K562 (cell line): ENCODE measurements at regions not wholly inside any gene's neighbourhood (a gene's known extent, or its start where the extent isn't known, plus 50 kb on each side); places are given as distances from the start of the nearest gene placed in this dataset.

Experiments used
- ATAC-seq: fragments of 200-7000 bp; cut with Tn5 transposase; 3 replicates; pipeline ENCODE4 v1.9.1; 2020; ENCODE audit warnings: moderate library complexity
- BruUV-seq: library from RNA; stranded (reverse); fragments of 400-500 nt; replicated peaks from 2 replicates; lab custom pipeline; 2021; lab: Mats Ljungman, UMichigan
- CTCF ChIA-PET: fragments of 300-600 bp; formaldehyde crosslinking; extraction: SDS; loops from one replicate; lab custom pipeline; 2021; ENCODE audit warnings: low intra/inter-chr PET ratio; lab: Yijun Ruan, JAX
- POLR2A ChIA-PET: fragments of 300-600, 350-650 bp; sonication (Branson Sonifier 250); formaldehyde crosslinking; extraction: SDS; loops from one replicate; lab custom pipeline; 2021; ENCODE audit warnings: antibody characterized with exemption, inconsistent platforms; lab: Yijun Ruan, JAX
- DNase-seq, 4 experiments: peaks; one replicate each; pipeline versions ENCODE4 v3.0.0 to v3.0.0-alpha.2; 2011 to 2018; ENCODE audit warnings: low spot score in 3 of 4, mixed read lengths in 3 of 4; ENCODE audit errors: extremely low read depth in 1 of 4
- FAIRE-seq: peaks from 2 replicates; lab custom pipeline; 2011; peaks lifted over from hg19 to GRCh38; lab: Jason Lieb, UNC
- H2AFZ ChIP-seq: 2 replicates; pipeline ENCODE4 v1.6.0; 2011; ENCODE audit warnings: low read depth, low read length, control low read depth, inconsistent platforms
- H3K27ac ChIP-seq: fragments of 200-600 bp; 3 replicates; pipeline ENCODE4 v1.8.0; 2011; ENCODE audit warnings: low read depth, mild to moderate bottlenecking, control low read depth, inconsistent platforms, low read length, moderate library complexity, mixed read lengths; ENCODE audit errors: extremely low read depth
- H3K27me3 ChIP-seq, 2 experiments: fragments of 300-600 bp in 1 of 2; 2 replicates in 1 of 2; 3 replicates in 1 of 2; pipeline versions ENCODE4 v1.6.0 to v1.8.0; 2011; ENCODE audit warnings: inconsistent platforms in 2 of 2, low read length in 2 of 2, mild to moderate bottlenecking in 1 of 2, mixed read lengths in 1 of 2, moderate library complexity in 1 of 2; ENCODE audit not compliant: control insufficient read depth in 2 of 2, insufficient read depth in 2 of 2
- H3K36me3 ChIP-seq: fragments of 300-600 bp; 3 replicates; pipeline ENCODE4 v1.8.0; 2011; ENCODE audit warnings: mild to moderate bottlenecking, low read length, inconsistent platforms; ENCODE audit not compliant: control insufficient read depth, insufficient read depth
- H3K4me1 ChIP-seq, 2 experiments: fragments of 200-600 bp in 1 of 2; replicated peaks in 1 of 2; 2 replicates in 1 of 2; 3 replicates in 1 of 2; pipeline versions ENCODE4 v1.5.1 to v1.8.0; 2011; ENCODE audit warnings: inconsistent platforms in 2 of 2, low read length in 2 of 2, mild to moderate bottlenecking in 1 of 2, mixed read lengths in 1 of 2, moderate library complexity in 1 of 2; ENCODE audit not compliant: control insufficient read depth in 2 of 2, insufficient read depth in 2 of 2
- H3K4me2 ChIP-seq: 2 replicates; pipeline ENCODE4 v1.6.1; 2011; ENCODE audit warnings: low read length, control low read depth, inconsistent platforms, mixed read lengths; ENCODE audit not compliant: insufficient read depth
- H3K4me3 ChIP-seq: fragments of 200-600 bp; sonication (generic), shearing (Covaris generic); 2 replicates; pipeline ENCODE4 v1.5.1; 2016; ENCODE audit warnings: control low read depth, inconsistent platforms
- H3K79me2 ChIP-seq: fragments of 200-600 bp; 3 replicates; pipeline ENCODE4 v1.8.0; 2011; ENCODE audit warnings: low read length, inconsistent platforms; ENCODE audit not compliant: control insufficient read depth, insufficient read depth
- H3K9ac ChIP-seq, 2 experiments: 2 replicates each; pipeline versions ENCODE4 v1.6.0 to v1.6.1; 2011; ENCODE audit warnings: low read depth in 2 of 2, low read length in 2 of 2, control low read depth in 1 of 2, inconsistent platforms in 1 of 2, mild to moderate bottlenecking in 1 of 2, mixed read lengths in 1 of 2; ENCODE audit not compliant: insufficient read depth in 1 of 2
- H3K9me1 ChIP-seq: one replicate; pipeline ENCODE4 v1.6.0; 2011; ENCODE audit warnings: inconsistent platforms, mild to moderate bottlenecking, low read length, moderate library complexity; ENCODE audit not compliant: control insufficient read depth, insufficient read depth
- H3K9me3 ChIP-seq: replicated peaks from 2 replicates; pipeline ENCODE4 v1.5.1; 2011; ENCODE audit warnings: low read depth, low read length, inconsistent platforms; ENCODE audit not compliant: control insufficient read depth, insufficient read depth
- H4K20me1 ChIP-seq: replicated peaks from 2 replicates; pipeline ENCODE4 v1.6.1; 2011; ENCODE audit warnings: low read length, inconsistent platforms, mixed read lengths; ENCODE audit not compliant: control insufficient read depth, insufficient read depth
- DACH1 ChIP-seq: fragments of 450-650 bp; IDR thresholded peaks from 2 replicates; pipeline ENCODE4 v1.6.1; 2018; ENCODE audit not compliant: partially characterized antibody
- DMBX1 ChIP-seq: fragments of 250-450 bp; sonication (Bioruptor Pico); IDR thresholded peaks from 2 replicates; pipeline ENCODE4 v1.8.0; 2022; ENCODE audit warnings: inconsistent platforms, mild to moderate bottlenecking, moderate library complexity, borderline replicate concordance
- FOXK1 ChIP-seq: sonication (generic); formaldehyde crosslinking; IDR thresholded peaks from 2 replicates; pipeline ENCODE4 v1.8.0; 2022; ENCODE audit warnings: missing genetic modification reagents, mild to moderate bottlenecking, borderline replicate concordance
- GATAD2B ChIP-seq: fragments of 450-650 bp; IDR thresholded peaks from 2 replicates; pipeline ENCODE4 v1.6.1; 2017; ENCODE audit warnings: mild to moderate bottlenecking, borderline replicate concordance
- NR3C1 ChIP-seq: sonication (generic); formaldehyde crosslinking; IDR thresholded peaks from 2 replicates; pipeline ENCODE4 v1.8.1; 2022; ENCODE audit warnings: missing genetic modification reagents
- POLR2AphosphoS5 ChIP-seq: IDR thresholded peaks from 2 replicates; pipeline ENCODE4 v1.6.1; 2011; ENCODE audit warnings: mild to moderate bottlenecking, low read depth, low read length, moderate library complexity; ENCODE audit not compliant: control insufficient read depth, insufficient read depth
- PRPF4 ChIP-seq: fragments of 200-400 bp; formaldehyde crosslinking; IDR thresholded peaks from one replicate; pipeline ENCODE4 v1.6.1; 2017; ENCODE audit warnings: low read length, low read depth, mild to moderate bottlenecking; ENCODE audit not compliant: insufficient read depth, poor library complexity, severe bottlenecking
- RCOR1 ChIP-seq, 2 experiments: IDR thresholded peaks; 2 replicates each; pipeline ENCODE4 v1.6.1; 2012; ENCODE audit warnings: low read depth in 2 of 2, low read length in 2 of 2, borderline replicate concordance in 1 of 2, improper control_type of control experiment in 1 of 2
- SRSF3 ChIP-seq: fragments of 200-400 bp; formaldehyde crosslinking; IDR thresholded peaks from 2 replicates; pipeline ENCODE4 v1.6.1; 2016; ENCODE audit warnings: mild to moderate bottlenecking, low read length, moderate library complexity; ENCODE audit not compliant: insufficient read depth
- ZNF507 ChIP-seq: conservative IDR thresholded peaks from 2 replicates; pipeline ENCODE4 v1.6.1; 2017; ENCODE audit warnings: missing genetic modification characterization, missing compliant biosample characterization
- ZNF830 ChIP-seq: fragments of 250-450 bp; sonication (Bioruptor Pico); IDR thresholded peaks from 2 replicates; pipeline ENCODE4 v1.5.0; 2021; ENCODE audit warnings: mild to moderate bottlenecking
- WGBS: fragments of 100-300 bp; shearing (Covaris generic); methylation state at CpG from one replicate; pipeline ENCODE4 v1.1.6; 2016; ENCODE audit warnings: low coverage, mixed read lengths; ENCODE audit not compliant: insufficient coverage; ENCODE audit errors: missing lambda C conversion rate; 5-methylcytosine and 5-hydroxymethylcytosine counted together
- in situ Hi-C: fragments of 300-500 bp; cut with MboI; formaldehyde crosslinking; loops from 4 replicates; pipeline ENCODE4 v1.15.0; 2018; ENCODE audit warnings: inconsistent platforms, mixed read lengths
- intact Hi-C: fragments of 100-400 bp; cut with micrococcal nuclease; formaldehyde crosslinking; loops from 2 replicates; pipeline ENCODE4 v1.14.2; 2022
- TF ChIP-seq, protein P1 (sequence below): fragments of 450-650 bp; IDR thresholded peaks from 2 replicates; pipeline ENCODE4 v1.6.1; 2017; ENCODE audit warnings: mild to moderate bottlenecking, moderate library complexity
- TF ChIP-seq, protein P2 (sequence below): fragments of 250-450 bp; sonication (Bioruptor Pico); IDR thresholded peaks from 2 replicates; pipeline ENCODE4 v1.8.0; 2022; ENCODE audit warnings: inconsistent platforms, mild to moderate bottlenecking, moderate library complexity, borderline replicate concordance

DNA sequence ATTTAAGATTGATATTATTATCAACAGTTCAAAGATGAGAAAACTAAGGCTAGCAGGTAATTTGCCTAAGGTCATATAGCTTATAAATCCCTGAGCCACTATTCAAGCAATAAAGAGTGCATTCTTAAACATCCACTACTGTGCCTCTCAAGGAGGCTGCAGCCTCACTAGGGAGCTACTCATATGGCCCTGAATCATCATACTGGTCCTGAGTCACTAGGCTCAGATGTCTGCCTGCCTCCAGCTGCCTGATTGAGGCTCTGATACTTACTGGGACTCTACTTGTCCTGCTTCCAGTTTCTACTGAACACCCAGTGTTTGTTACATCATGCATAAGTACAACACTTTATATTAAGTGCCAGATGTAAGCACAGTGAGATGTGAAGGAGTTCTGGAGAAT, 110.7 kb downstream of the AASDH start (continued):
- TF ChIP-seq FOXK1 (CRISPR knock-in tag): no peak
- TF ChIP-seq DMBX1 (CRISPR knock-in tag): no peak

DNA sequence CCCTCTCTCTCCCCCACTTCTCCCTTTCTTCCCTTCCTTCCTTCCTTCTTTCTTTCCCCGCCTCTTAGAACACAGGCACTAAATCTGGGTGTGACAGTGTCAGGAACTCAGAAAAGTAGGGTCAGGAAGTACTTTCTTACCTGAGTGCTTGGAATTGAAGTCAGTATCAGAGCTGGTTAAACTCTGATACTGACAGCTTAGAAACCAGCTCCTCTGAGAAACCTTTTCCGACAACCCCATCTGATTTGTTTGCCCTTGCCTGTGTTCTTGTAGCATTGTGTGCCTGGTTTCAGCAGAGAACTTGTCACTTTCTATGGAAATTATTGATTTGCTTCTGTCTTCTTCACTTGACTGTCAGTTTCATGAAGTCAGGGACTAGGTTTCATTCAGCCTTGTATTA, 113.9 kb downstream of the AASDH start:
- Histone ChIP-seq H3K27ac (no peak overlapping the region), H3K4me3 (no peak overlapping the region), H3K4me1 (no peaks in the 10 kb centered on the region), H3K9ac (no peak overlapping the region), H3K9me3 (no peaks in the 10 kb centered on the region), H2AFZ (no peak overlapping the region), H4K20me1 (no peaks in the 10 kb centered on the region), H3K36me3 (no peaks in the 10 kb centered on the region), H3K79me2 (no peaks in the 10 kb centered on the region), H3K9me1 (no peaks in the 10 kb centered on the region), H3K4me2 (no peak overlapping the region), H3K27me3 (peaks cover 15 to 26% of the 10 kb centered on the region in 2 experiments; a peak in 3 of 5 replicates)
- TF ChIP-seq ZNF830 (CRISPR knock-in tag): no peak
- ChIA-PET POLR2A (interaction anchor here (0.6 to 1.4 kb wide), 2 partner anchors 407 to 781 kb away, joined by 3 read pairs; no protein-coding TSS in a partner anchor), CTCF (no interaction called here)
- FAIRE-seq (no peak), DNase-seq (no peak), ATAC-seq (no peak)
- intact Hi-C loops (no loop called here), in situ Hi-C loops (no loop called here)
- no TSS peak for BruUV-seq
- 0% methylated on average over 2 of the region's 2 CpGs for WGBS

DNA sequence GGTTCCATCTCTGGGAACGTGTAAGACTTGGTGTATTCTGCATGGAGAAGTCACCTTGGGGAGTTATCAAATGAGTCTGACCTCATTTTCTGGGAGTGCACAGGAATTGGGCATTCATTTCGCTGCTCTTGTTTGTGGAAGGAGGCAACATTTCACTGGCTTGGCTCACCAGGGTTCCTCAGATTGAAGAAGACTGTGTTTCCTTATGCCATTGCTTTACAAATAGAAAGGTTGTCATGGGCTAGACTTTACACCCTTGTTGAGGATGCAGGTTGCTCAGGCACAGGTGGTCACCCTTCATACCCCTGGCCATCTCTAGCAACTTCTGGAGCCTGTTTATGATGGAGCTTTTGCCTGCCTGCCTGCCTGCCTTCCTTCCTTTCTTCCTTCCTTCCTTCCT, 114.4 kb downstream of the AASDH start:
- Histone ChIP-seq H3K27ac (no peak overlapping the region), H4K20me1 (no peaks in the 10 kb centered on the region), H3K4me1 (no peaks in the 10 kb centered on the region), H3K4me2 (no peak overlapping the region), H3K36me3 (no peaks in the 10 kb centered on the region), H3K4me3 (no peak overlapping the region), H3K9ac (no peak overlapping the region), H3K9me3 (no peaks in the 10 kb centered on the region), H2AFZ (no peak overlapping the region), H3K27me3 (peaks cover 15 to 26% of the 10 kb centered on the region in 2 experiments; a peak in 3 of 5 replicates), H3K79me2 (no peaks in the 10 kb centered on the region), H3K9me1 (no peaks in the 10 kb centered on the region)
- CTCF ChIA-PET: no interaction called here
- POLR2A ChIA-PET: no interaction called here
- no peak for FAIRE-seq
- WGBS: 5% methylated on average over 2 of the region's 2 CpGs
- no peak for ATAC-seq
- intact Hi-C loops: no loop called here
- no peak for DNase-seq
- in situ Hi-C loops: no loop called here
- BruUV-seq: no TSS peak
- TF ChIP-seq ZNF507 (tag): no peak
- no peak for TF ChIP-seq RCOR1 (IDR thresholded peaks at IDR 0.05; ENCODE audit: borderline replicate concordance in 1 of 2, low read depth in 2 of 2, low read length in 2 of 2)
- no peak for TF ChIP-seq NR3C1 (CRISPR knock-in tag)
- TF ChIP-seq PRPF4: no peak
- TF ChIP-seq, protein P1, sequence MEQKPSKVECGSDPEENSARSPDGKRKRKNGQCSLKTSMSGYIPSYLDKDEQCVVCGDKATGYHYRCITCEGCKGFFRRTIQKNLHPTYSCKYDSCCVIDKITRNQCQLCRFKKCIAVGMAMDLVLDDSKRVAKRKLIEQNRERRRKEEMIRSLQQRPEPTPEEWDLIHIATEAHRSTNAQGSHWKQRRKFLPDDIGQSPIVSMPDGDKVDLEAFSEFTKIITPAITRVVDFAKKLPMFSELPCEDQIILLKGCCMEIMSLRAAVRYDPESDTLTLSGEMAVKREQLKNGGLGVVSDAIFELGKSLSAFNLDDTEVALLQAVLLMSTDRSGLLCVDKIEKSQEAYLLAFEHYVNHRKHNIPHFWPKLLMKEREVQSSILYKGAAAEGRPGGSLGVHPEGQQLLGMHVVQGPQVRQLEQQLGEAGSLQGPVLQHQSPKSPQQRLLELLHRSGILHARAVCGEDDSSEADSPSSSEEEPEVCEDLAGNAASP: no peak
- no peak for TF ChIP-seq GATAD2B
- no peak for TF ChIP-seq DACH1
- TF ChIP-seq POLR2AphosphoS5: no peak
- TF ChIP-seq SRSF3: no peak
- TF ChIP-seq, protein P2, sequence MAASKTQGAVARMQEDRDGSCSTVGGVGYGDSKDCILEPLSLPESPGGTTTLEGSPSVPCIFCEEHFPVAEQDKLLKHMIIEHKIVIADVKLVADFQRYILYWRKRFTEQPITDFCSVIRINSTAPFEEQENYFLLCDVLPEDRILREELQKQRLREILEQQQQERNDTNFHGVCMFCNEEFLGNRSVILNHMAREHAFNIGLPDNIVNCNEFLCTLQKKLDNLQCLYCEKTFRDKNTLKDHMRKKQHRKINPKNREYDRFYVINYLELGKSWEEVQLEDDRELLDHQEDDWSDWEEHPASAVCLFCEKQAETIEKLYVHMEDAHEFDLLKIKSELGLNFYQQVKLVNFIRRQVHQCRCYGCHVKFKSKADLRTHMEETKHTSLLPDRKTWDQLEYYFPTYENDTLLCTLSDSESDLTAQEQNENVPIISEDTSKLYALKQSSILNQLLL (CRISPR knock-in tag): no peak
